Fibroblast of lung (primary cell): ENCODE measurements at regions not wholly inside any gene's neighbourhood (a gene's known extent, or its start where the extent isn't known, plus 50 kb on each side); places are given as distances from the start of the nearest gene placed in this dataset.

Source experiments
- CTCF ChIP-seq, 2 donors: IDR thresholded peaks in 1 of 2; conservative IDR thresholded peaks in 1 of 2; 1 replicate in 1 of 2; 2 replicates in 1 of 2; pipeline ENCODE4 v1.5.1; 2011 to 2012; ENCODE audit warnings: low read length in 2 of 2, control low read depth in 1 of 2, inconsistent platforms in 1 of 2, low read depth in 1 of 2, mild to moderate bottlenecking in 1 of 2
- EZH2 ChIP-seq: IDR thresholded peaks from 2 replicates; pipeline ENCODE4 v1.5.1; 2012; ENCODE audit warnings: low read length, control low read depth, mild to moderate bottlenecking; ENCODE audit errors: missing control alignments

GRCh38 chr4:93983140-93983539, 154.6 kb downstream of the ATOH1 start:
- TF ChIP-seq CTCF (conservative IDR thresholded peaks at IDR 0.05 in 1 of 2, IDR thresholded peaks at IDR 0.05 in 1 of 2; ENCODE audit: low read depth in 1 of 2, low read length in 2 of 2) = no peak
- no peak for TF ChIP-seq EZH2
